Caco-2 (cell line): ENCODE measurements at regions not wholly inside any gene's neighbourhood (a gene's known extent, or its start where the extent isn't known, plus 50 kb on each side); places are given as distances from the start of the nearest gene placed in this dataset.

Experiments used
- BruUV-seq: library from RNA; stranded (reverse); fragments of 400-500 nt; replicated peaks from 2 replicates; lab custom pipeline; 2021; lab: Mats Ljungman, UMichigan
- CTCF ChIA-PET: fragments of 300-600 bp; sonication (Branson Sonifier 250); formaldehyde crosslinking; loops from one replicate; lab custom pipeline; 2022; ENCODE audit warnings: antibody characterized with exemption; lab: Charles Lee
- POLR2A ChIA-PET: fragments of 300-600 bp; sonication (Branson Sonifier 250); formaldehyde crosslinking; loops from one replicate; lab custom pipeline; 2022; ENCODE audit warnings: antibody characterized with exemption; lab: Charles Lee
- DNase-seq, 2 experiments: peaks; one replicate each; pipeline versions ENCODE4 v3.0.0 to v3.0.0-alpha.2; 2020 to 2022
- H3K27me3 ChIP-seq: replicated peaks from 2 replicates; pipeline ENCODE4 v1.6.0; 2011; ENCODE audit warnings: low read length; ENCODE audit not compliant: control insufficient read depth, insufficient read depth
- H3K36me3 ChIP-seq: 2 replicates; pipeline ENCODE4 v1.5.1; 2011; ENCODE audit warnings: low read length; ENCODE audit not compliant: control insufficient read depth, insufficient read depth
- H3K4me1 ChIP-seq: fragments of 250-450 bp; sonication (Bioruptor Pico); 2 replicates; pipeline ENCODE4 v1.5.1; 2020; ENCODE audit warnings: mild to moderate bottlenecking
- H3K4me3 ChIP-seq: 2 replicates; pipeline ENCODE4 v1.5.1; 2011; ENCODE audit warnings: low read depth, mild to moderate bottlenecking, control low read depth, low read length
- H3K9me3 ChIP-seq: fragments of 250-450 bp; sonication (Bioruptor Pico); 2 replicates; pipeline ENCODE4 v1.5.1; 2020; ENCODE audit warnings: mild to moderate bottlenecking, moderate library complexity
- H3K27ac Mint-ChIP-seq: one replicate; pipeline ENCODE4 v1.8.0; 2022; ENCODE audit warnings: mixed read lengths; ENCODE audit not compliant: unreplicated experiment
- H3K27me3 Mint-ChIP-seq: one replicate; pipeline ENCODE4 v1.8.0; 2022; ENCODE audit warnings: mixed read lengths; ENCODE audit not compliant: insufficient read depth, unreplicated experiment
- H3K36me3 Mint-ChIP-seq: one replicate; pipeline ENCODE4 v1.8.0; 2022; ENCODE audit warnings: mild to moderate bottlenecking, mixed read lengths; ENCODE audit not compliant: insufficient read depth, unreplicated experiment
- H3K4me1 Mint-ChIP-seq: one replicate; pipeline ENCODE4 v1.8.0; 2022; ENCODE audit warnings: low read depth, mixed read lengths; ENCODE audit not compliant: unreplicated experiment
- H3K4me3 Mint-ChIP-seq: one replicate; pipeline ENCODE4 v1.8.0; 2022; ENCODE audit warnings: mild to moderate bottlenecking, moderate library complexity, mixed read lengths; ENCODE audit not compliant: unreplicated experiment
- H3K9me3 Mint-ChIP-seq: one replicate; pipeline ENCODE4 v1.8.0; 2022; ENCODE audit warnings: mixed read lengths; ENCODE audit not compliant: unreplicated experiment
- intact Hi-C: fragments of 100-400 bp; cut with micrococcal nuclease; formaldehyde crosslinking; loops from one replicate; pipeline ENCODE4 v1.10.0; 2022; ENCODE audit not compliant: unreplicated experiment
- TF ChIP-seq, protein P1 (sequence below), 2 experiments: fragments of 200-600 bp in 1 of 2; IDR thresholded peaks; 1 replicate in 1 of 2; 2 replicates in 1 of 2; pipeline versions ENCODE4 v1.5.1 to v1.8.0; 2011 to 2022; ENCODE audit warnings: antibody characterized with exemption in 1 of 2, control low read depth in 1 of 2, inconsistent platforms in 1 of 2, low read depth in 1 of 2, low read length in 1 of 2, mild to moderate bottlenecking in 1 of 2, moderate library complexity in 1 of 2; ENCODE audit not compliant: insufficient read depth in 1 of 2, severe bottlenecking in 1 of 2, unreplicated experiment in 1 of 2

GRCh38 chr5:115440782-115441451 is 103.7 kb downstream of the FEM1C start:
- intact Hi-C loops, result no loop called here
- ChIA-PET CTCF (no interaction called here), POLR2A (no interaction called here)
- Histone ChIP-seq H3K4me1 (no peaks in the 10 kb centered on the region), H3K4me3 (no peak overlapping the region), H3K9me3 (no peaks in the 10 kb centered on the region; the same call in 1 of the 2 replicates), H3K36me3 (no peaks in the 10 kb centered on the region), H3K27me3 (no peaks in the 10 kb centered on the region)
- Mint-ChIP-seq H3K27ac (no peak overlapping the region), H3K27me3 (peaks cover 3% of the 10 kb centered on the region), H3K9me3 (peaks cover 29% of the 10 kb centered on the region), H3K36me3 (no peaks in the 10 kb centered on the region), H3K4me3 (no peak overlapping the region), H3K4me1 (no peaks in the 10 kb centered on the region)
- no TSS peak for BruUV-seq
- DNase-seq, result no peak
- TF ChIP-seq, protein P1, sequence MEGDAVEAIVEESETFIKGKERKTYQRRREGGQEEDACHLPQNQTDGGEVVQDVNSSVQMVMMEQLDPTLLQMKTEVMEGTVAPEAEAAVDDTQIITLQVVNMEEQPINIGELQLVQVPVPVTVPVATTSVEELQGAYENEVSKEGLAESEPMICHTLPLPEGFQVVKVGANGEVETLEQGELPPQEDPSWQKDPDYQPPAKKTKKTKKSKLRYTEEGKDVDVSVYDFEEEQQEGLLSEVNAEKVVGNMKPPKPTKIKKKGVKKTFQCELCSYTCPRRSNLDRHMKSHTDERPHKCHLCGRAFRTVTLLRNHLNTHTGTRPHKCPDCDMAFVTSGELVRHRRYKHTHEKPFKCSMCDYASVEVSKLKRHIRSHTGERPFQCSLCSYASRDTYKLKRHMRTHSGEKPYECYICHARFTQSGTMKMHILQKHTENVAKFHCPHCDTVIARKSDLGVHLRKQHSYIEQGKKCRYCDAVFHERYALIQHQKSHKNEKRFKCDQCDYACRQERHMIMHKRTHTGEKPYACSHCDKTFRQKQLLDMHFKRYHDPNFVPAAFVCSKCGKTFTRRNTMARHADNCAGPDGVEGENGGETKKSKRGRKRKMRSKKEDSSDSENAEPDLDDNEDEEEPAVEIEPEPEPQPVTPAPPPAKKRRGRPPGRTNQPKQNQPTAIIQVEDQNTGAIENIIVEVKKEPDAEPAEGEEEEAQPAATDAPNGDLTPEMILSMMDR (IDR thresholded peaks at IDR 0.05; ENCODE audit: insufficient read depth in 1 of 2, low read depth in 1 of 2, low read length in 1 of 2, severe bottlenecking in 1 of 2, unreplicated experiment in 1 of 2), result no peak

- ChIA-PET POLR2A (no interaction called here), CTCF (no interaction called here)
- no peaks in the 10 kb centered on the region; the same call in 1 of the 2 replicates for H3K9me3 ChIP-seq
- intact Hi-C loops, result no loop called here
- Mint-ChIP-seq H3K4me1 (no peaks in the 10 kb centered on the region), H3K9me3 (peaks cover 29% of the 10 kb centered on the region), H3K27ac (no peak overlapping the region), H3K36me3 (no peaks in the 10 kb centered on the region), H3K27me3 (peaks cover 3% of the 10 kb centered on the region), H3K4me3 (no peak overlapping the region)
- no peaks in the 10 kb centered on the region for H3K4me1 ChIP-seq
- BruUV-seq, result no TSS peak
- H3K36me3 ChIP-seq, result no peaks in the 10 kb centered on the region
- no peaks in the 10 kb centered on the region for H3K27me3 ChIP-seq
- H3K4me3 ChIP-seq, result no peak overlapping the region
- DNase-seq, result no peak
- TF ChIP-seq, protein P1 (IDR thresholded peaks at IDR 0.05; ENCODE audit: insufficient read depth in 1 of 2, low read depth in 1 of 2, low read length in 1 of 2, severe bottlenecking in 1 of 2, unreplicated experiment in 1 of 2), result no peak
Measured at GRCh38 chr5:115439639-115440038, 104.9 kb downstream of the FEM1C start.

GRCh38 chr5:115439042-115439441 is 105.5 kb downstream of the FEM1C start:
- no peak for DNase-seq
- ChIA-PET CTCF (no interaction called here), POLR2A (no interaction called here)
- intact Hi-C loops, result no loop called here
- H3K4me3 Mint-ChIP-seq, result no peak overlapping the region
- BruUV-seq, result no TSS peak
- Histone ChIP-seq H3K9me3 (no peaks in the 10 kb centered on the region; the same call in 1 of the 2 replicates), H3K4me1 (no peaks in the 10 kb centered on the region), H3K36me3 (no peaks in the 10 kb centered on the region), H3K4me3 (no peak overlapping the region), H3K27me3 (no peaks in the 10 kb centered on the region)
- no peaks in the 10 kb centered on the region for H3K4me1 Mint-ChIP-seq
- peaks cover 2% of the 10 kb centered on the region for H3K27me3 Mint-ChIP-seq
- peaks cover 29% of the 10 kb centered on the region for H3K9me3 Mint-ChIP-seq
- H3K36me3 Mint-ChIP-seq, result no peaks in the 10 kb centered on the region
- TF ChIP-seq, protein P1 (IDR thresholded peaks at IDR 0.05; ENCODE audit: insufficient read depth in 1 of 2, low read depth in 1 of 2, low read length in 1 of 2, severe bottlenecking in 1 of 2, unreplicated experiment in 1 of 2), result no peak
- H3K27ac Mint-ChIP-seq, result no peak overlapping the region
